Cardiac muscle cell (in vitro differentiated cells and primary cell): ENCODE measurements at regions not wholly inside any gene's neighbourhood (a gene's known extent, or its start where the extent isn't known, plus 50 kb on each side); places are given as distances from the start of the nearest gene placed in this dataset.

Source experiments
- DNase-seq, 2 donors: peaks; one replicate each; pipeline versions ENCODE4 v3.0.0 to v3.0.0-alpha.2; 2010 to 2017; ENCODE audit warnings: low read depth in 1 of 2, low spot score in 1 of 2
- H3K27ac ChIP-seq: fragments of 200-600 bp; sonication (generic); 2 replicates; pipeline ENCODE4 v1.5.1; 2016
- H3K27me3 ChIP-seq: fragments of 200-600 bp; sonication (generic); 2 replicates; pipeline ENCODE4 v1.6.0; 2016; ENCODE audit warnings: control low read depth
- H3K36me3 ChIP-seq: fragments of 200-600 bp; sonication (generic); 2 replicates; pipeline ENCODE4 v1.5.1; 2016; ENCODE audit warnings: control low read depth
- H3K4me1 ChIP-seq: fragments of 200-600 bp; sonication (generic); 2 replicates; pipeline ENCODE4 v1.8.1; 2017; ENCODE audit warnings: low read depth, mild to moderate bottlenecking, mixed run types
- H3K4me3 ChIP-seq: fragments of 200-600 bp; sonication (generic); 2 replicates; pipeline ENCODE4 v1.5.1; 2016; ENCODE audit warnings: mild to moderate bottlenecking
- H3K9me3 ChIP-seq: fragments of 200-600 bp; sonication (generic); 2 replicates; pipeline ENCODE4 v1.5.1; 2017; ENCODE audit warnings: low read depth, mild to moderate bottlenecking, control low read depth
- CTCF ChIP-seq: IDR thresholded peaks from 2 replicates; pipeline ENCODE4 v1.5.1; 2012; ENCODE audit warnings: low read depth, mild to moderate bottlenecking, low read length

- Histone ChIP-seq H3K4me3 (no peak overlapping the region), H3K4me1 (peaks cover 4% of the 10 kb centered on the region), H3K27me3 (no peaks in the 10 kb centered on the region), H3K36me3 (no peaks in the 10 kb centered on the region), H3K27ac (no peak overlapping the region), H3K9me3 (no peaks in the 10 kb centered on the region)
- no peak for TF ChIP-seq CTCF
- DNase-seq = no peak
Observed at GRCh38 chr6:164122109-164122508, 707.6 kb downstream of the QKI start.

GRCh38 chr6:164121527-164121926 is 707.0 kb downstream of the QKI start:
- H3K4me1 ChIP-seq = peaks cover 10% of the 10 kb centered on the region
- TF ChIP-seq CTCF = no peak
- H3K27me3 ChIP-seq = no peaks in the 10 kb centered on the region
- no peak overlapping the region for H3K4me3 ChIP-seq
- DNase-seq = no peak
- no peaks in the 10 kb centered on the region for H3K36me3 ChIP-seq
- no peak overlapping the region for H3K27ac ChIP-seq
- no peaks in the 10 kb centered on the region for H3K9me3 ChIP-seq

GRCh38 chr6:164114651-164115050 is 700.1 kb downstream of the QKI start:
- DNase-seq = no peak
- Histone ChIP-seq H3K36me3 (no peaks in the 10 kb centered on the region), H3K27ac (no peak overlapping the region), H3K4me1 (peaks cover 26% of the 10 kb centered on the region), H3K4me3 (no peak overlapping the region), H3K9me3 (no peaks in the 10 kb centered on the region), H3K27me3 (no peaks in the 10 kb centered on the region)
- no peak for TF ChIP-seq CTCF

GRCh38 chr6:164114051-164114450 is 699.5 kb downstream of the QKI start:
- H3K27me3 ChIP-seq = no peaks in the 10 kb centered on the region
- H3K4me1 ChIP-seq = peaks cover 26% of the 10 kb centered on the region
- TF ChIP-seq CTCF = no peak
- no peaks in the 10 kb centered on the region for H3K36me3 ChIP-seq
- DNase-seq = no peak
- H3K27ac ChIP-seq = no peak overlapping the region
- H3K4me3 ChIP-seq = no peak overlapping the region
- no peaks in the 10 kb centered on the region for H3K9me3 ChIP-seq

GRCh38 chr6:164113637-164114036 is 699.1 kb downstream of the QKI start:
- no peaks in the 10 kb centered on the region for H3K9me3 ChIP-seq
- H3K27me3 ChIP-seq = no peaks in the 10 kb centered on the region
- H3K27ac ChIP-seq = no peak overlapping the region
- H3K36me3 ChIP-seq = no peaks in the 10 kb centered on the region
- no peak for DNase-seq
- peaks cover 26% of the 10 kb centered on the region for H3K4me1 ChIP-seq
- no peak overlapping the region for H3K4me3 ChIP-seq
- no peak for TF ChIP-seq CTCF

- H3K27ac ChIP-seq = no peak overlapping the region
- TF ChIP-seq CTCF = peak; percentile 71
- peak in 1 of 2 donors; percentile 63 for DNase-seq
Observed at GRCh38 chr6:164109770-164110140, 695.2 kb downstream of the QKI start.

More at GRCh38 chr6:164109770-164110140, 695.2 kb downstream of the QKI start:
- no peaks in the 10 kb centered on the region for H3K27me3 ChIP-seq
- H3K4me1 ChIP-seq = no peaks in the 10 kb centered on the region
- H3K4me3 ChIP-seq = no peak overlapping the region
- H3K36me3 ChIP-seq = no peaks in the 10 kb centered on the region
- H3K9me3 ChIP-seq = no peaks in the 10 kb centered on the region
